A673 (cell line): ENCODE measurements at regions not wholly inside any gene's neighbourhood (a gene's known extent, or its start where the extent isn't known, plus 50 kb on each side); places are given as distances from the start of the nearest gene placed in this dataset.

ENCODE experiments used
- BruUV-seq: library from RNA; stranded (reverse); fragments of 400-500 nt; replicated peaks from 2 replicates; lab custom pipeline; 2021; lab: Mats Ljungman, UMichigan
- CTCF ChIA-PET: fragments of 300-600 bp; sonication (Branson Sonifier 250); formaldehyde crosslinking; loops from one replicate; lab custom pipeline; 2022; ENCODE audit warnings: antibody characterized with exemption; lab: Charles Lee
- POLR2A ChIA-PET: fragments of 300-600 bp; sonication (Branson Sonifier 250); formaldehyde crosslinking; loops from one replicate; lab custom pipeline; 2022; ENCODE audit warnings: antibody characterized with exemption; ENCODE audit not compliant: low non-redundant PET; lab: Charles Lee
- DNase-seq: peaks from one replicate; pipeline ENCODE4 v3.0.0-alpha.2; 2015; ENCODE audit warnings: low spot score
- H3K27ac ChIP-seq: fragments of 200-600 bp; sonication (generic); 2 replicates; pipeline ENCODE4 v1.5.1; 2016; ENCODE audit warnings: mixed run types, low read depth, mild to moderate bottlenecking, mixed read lengths, antibody characterized with exemption, low read length; ENCODE audit not compliant: poor library complexity, severe bottlenecking
- H3K27me3 ChIP-seq: fragments of 200-600 bp; sonication (generic); replicated peaks from 2 replicates; pipeline ENCODE4 v1.6.1; 2017; ENCODE audit warnings: mixed run types, low read depth, mild to moderate bottlenecking, mixed read lengths, antibody characterized with exemption, low read length; ENCODE audit not compliant: insufficient read depth, poor library complexity
- H3K36me3 ChIP-seq: fragments of 200-600 bp; sonication (generic); 2 replicates; pipeline ENCODE4 v1.6.1; 2016; ENCODE audit warnings: mixed run types, mild to moderate bottlenecking, mixed read lengths, antibody characterized with exemption, low read length; ENCODE audit not compliant: insufficient read depth, poor library complexity, severe bottlenecking
- H3K4me1 ChIP-seq: fragments of 200-600 bp; sonication (generic); 2 replicates; pipeline ENCODE4 v1.6.1; 2017; ENCODE audit warnings: mixed run types, mild to moderate bottlenecking, mixed read lengths, antibody characterized with exemption, low read length; ENCODE audit not compliant: insufficient read depth, poor library complexity, severe bottlenecking
- H3K4me3 ChIP-seq: fragments of 200-600 bp; sonication (generic); 2 replicates; pipeline ENCODE4 v1.5.1; 2016; ENCODE audit warnings: low read depth, mixed run types, mild to moderate bottlenecking, mixed read lengths, low read length; ENCODE audit not compliant: poor library complexity, severe bottlenecking
- H3K9me3 ChIP-seq: fragments of 200-600 bp; sonication (generic); 2 replicates; pipeline ENCODE4 v1.6.1; 2016; ENCODE audit warnings: mixed run types, low read depth, mild to moderate bottlenecking, mixed read lengths, antibody characterized with exemption, low read length; ENCODE audit not compliant: poor library complexity, severe bottlenecking
- CTCF ChIP-seq: fragments of 300-800, 200-600 bp; sonication (generic); conservative IDR thresholded peaks from 2 replicates; pipeline ENCODE4 v1.5.1; 2017; ENCODE audit warnings: low read depth, mild to moderate bottlenecking, antibody characterized with exemption, low read length, moderate library complexity, mixed read lengths
- EZH2 ChIP-seq: fragments of 200-600 bp; sonication (generic); IDR thresholded peaks from 2 replicates; pipeline ENCODE4 v1.6.1; 2017; ENCODE audit warnings: borderline replicate concordance, low read depth, mild to moderate bottlenecking, mixed read lengths, antibody characterized with exemption, low read length; ENCODE audit not compliant: poor library complexity, severe bottlenecking
- intact Hi-C: fragments of 100-400 bp; cut with micrococcal nuclease; formaldehyde crosslinking; loops from one replicate; pipeline ENCODE4 v1.10.0; 2022; ENCODE audit not compliant: unreplicated experiment

- CTCF ChIA-PET, result no interaction called here
- DNase-seq, result no peak
- Histone ChIP-seq H3K4me3 (no peak overlapping the region), H3K36me3 (no peaks in the 10 kb centered on the region), H3K9me3 (no peaks in the 10 kb centered on the region), H3K27ac (no peak overlapping the region), H3K4me1 (no peaks in the 10 kb centered on the region), H3K27me3 (no peaks in the 10 kb centered on the region)
- intact Hi-C loops, result no loop called here
- TF ChIP-seq CTCF, result no peak
- no peak for TF ChIP-seq EZH2
- POLR2A ChIA-PET, result no interaction called here
- no TSS peak for BruUV-seq
Measured at GRCh38 chr2:75415111-75415626, 145.6 kb downstream of the EVA1A start.

GRCh38 chr2:75411574-75411973 is 149.2 kb downstream of the EVA1A start:
- CTCF ChIA-PET, result no interaction called here
- intact Hi-C loops, result no loop called here
- Histone ChIP-seq H3K4me3 (no peak overlapping the region), H3K27me3 (peaks cover 2% of the 10 kb centered on the region), H3K4me1 (no peaks in the 10 kb centered on the region), H3K9me3 (no peaks in the 10 kb centered on the region), H3K36me3 (no peaks in the 10 kb centered on the region), H3K27ac (no peak overlapping the region)
- TF ChIP-seq CTCF, result no peak
- no peak for TF ChIP-seq EZH2
- BruUV-seq, result no TSS peak
- POLR2A ChIA-PET, result no interaction called here
- no peak for DNase-seq

GRCh38 chr2:75410702-75411101 is 150.0 kb downstream of the EVA1A start:
- TF ChIP-seq CTCF (no peak), EZH2 (no peak)
- Histone ChIP-seq H3K4me3 (no peak overlapping the region), H3K27me3 (peaks cover 4% of the 10 kb centered on the region), H3K4me1 (no peaks in the 10 kb centered on the region), H3K9me3 (no peaks in the 10 kb centered on the region), H3K27ac (no peak overlapping the region), H3K36me3 (no peaks in the 10 kb centered on the region)
- intact Hi-C loops, result no loop called here
- ChIA-PET CTCF (no interaction called here), POLR2A (no interaction called here)
- no TSS peak for BruUV-seq
- no peak for DNase-seq
